GM18858 (cell line): ENCODE measurements at regions not wholly inside any gene's neighbourhood (a gene's known extent, or its start where the extent isn't known, plus 50 kb on each side); places are given as distances from the start of the nearest gene placed in this dataset.

Experiments used
- ATAC-seq: cut with Tn5 transposase; IDR thresholded peaks from one replicate; pipeline ENCODE4 v1.9.1; 2021; ENCODE audit not compliant: unreplicated experiment

DNA sequence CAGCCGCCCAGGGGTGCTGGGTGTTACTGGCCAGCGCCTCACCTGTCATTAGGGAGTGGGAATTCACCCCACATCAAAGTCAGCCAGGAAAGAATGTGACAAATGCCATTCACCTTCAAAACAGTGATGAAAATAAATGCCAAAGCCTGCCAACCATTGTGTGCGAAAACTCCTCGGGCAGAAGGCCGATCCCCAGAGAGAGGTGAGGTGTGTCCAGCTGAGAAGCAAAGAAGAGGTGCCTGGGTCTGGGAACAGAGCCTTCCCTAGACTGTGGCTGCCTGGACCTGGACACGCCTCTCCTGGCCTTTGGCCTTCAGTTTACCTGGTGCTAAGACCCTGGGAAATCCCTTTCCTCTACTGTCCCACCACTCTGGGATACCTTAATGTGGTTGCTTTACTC is 142.7 kb downstream of the CYP26B1 start:
- ATAC-seq, result no peak

DNA sequence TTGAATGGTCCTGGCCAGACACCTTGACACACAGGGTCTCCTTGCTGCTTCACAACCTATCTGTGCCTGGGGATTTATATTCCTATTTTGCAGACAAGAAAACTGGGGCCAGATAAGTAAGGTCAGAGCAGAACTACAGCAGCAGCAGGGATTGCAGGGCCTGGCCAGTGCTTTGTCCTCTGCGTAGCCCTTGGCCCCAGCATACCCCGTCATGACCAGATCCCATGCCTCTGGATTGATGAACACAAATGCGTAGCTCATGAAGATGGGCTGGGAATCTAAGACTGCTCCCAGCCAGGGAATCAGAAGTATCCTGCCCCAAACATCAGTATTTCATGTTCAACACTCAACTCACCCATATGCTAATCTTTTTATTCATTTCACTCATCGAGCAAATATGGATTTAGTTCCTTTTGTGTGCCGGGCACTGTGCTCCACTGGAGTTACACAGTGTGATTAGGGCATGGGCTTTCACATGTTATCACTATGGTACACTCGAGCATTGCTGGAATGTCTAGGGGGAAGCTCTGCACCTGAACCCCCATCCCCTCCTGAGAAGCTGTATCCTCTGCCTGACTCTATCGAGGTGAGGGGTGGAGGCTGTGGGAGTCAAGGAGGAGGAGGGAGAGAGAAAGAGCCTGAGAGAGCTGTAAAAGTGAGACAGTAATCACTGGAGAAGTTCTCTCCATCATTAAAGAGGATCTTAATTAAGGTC is 143.3 kb downstream of the CYP26B1 start:
- no peak for ATAC-seq

DNA sequence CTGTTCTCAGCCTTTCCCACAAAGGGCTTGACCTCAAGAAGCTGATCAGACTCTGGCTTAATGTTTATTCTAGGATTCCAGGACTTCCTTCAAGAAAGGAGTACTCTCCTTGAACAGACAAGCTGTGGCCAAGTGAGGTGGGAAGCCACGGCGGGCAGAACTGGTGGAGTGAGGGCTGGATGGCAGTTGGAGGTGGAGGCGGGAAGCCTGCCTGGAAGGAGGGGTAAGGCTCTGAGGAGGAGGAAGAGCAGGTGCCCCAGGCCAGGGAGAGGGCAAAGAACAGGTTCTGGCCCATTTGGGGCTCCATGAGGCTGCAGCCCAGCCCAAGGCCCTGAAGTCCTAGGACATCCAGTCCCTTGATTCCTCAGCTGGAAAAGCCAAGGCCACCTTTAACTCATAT is 143.9 kb downstream of the CYP26B1 start:
- ATAC-seq, result no peak

DNA sequence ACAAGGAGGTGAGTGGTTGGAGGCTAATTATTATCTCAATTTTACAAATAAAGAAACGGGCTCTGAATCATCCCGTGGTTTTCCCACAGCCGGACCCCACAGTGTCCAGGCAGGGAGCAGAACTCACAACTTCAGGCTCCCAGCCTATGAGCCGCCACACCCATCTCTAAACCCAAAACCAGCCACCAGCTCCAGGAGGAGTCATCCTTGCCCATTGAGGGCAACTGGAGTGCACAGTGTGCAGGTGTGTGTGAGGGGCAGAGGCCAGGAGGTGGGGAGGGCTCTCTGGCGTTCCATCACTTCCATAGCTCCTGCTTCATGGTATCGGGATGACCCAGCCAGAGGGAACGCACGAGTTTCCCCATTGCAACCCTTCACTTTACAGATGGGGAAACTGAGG is 144.5 kb downstream of the CYP26B1 start:
- no peak for ATAC-seq

DNA sequence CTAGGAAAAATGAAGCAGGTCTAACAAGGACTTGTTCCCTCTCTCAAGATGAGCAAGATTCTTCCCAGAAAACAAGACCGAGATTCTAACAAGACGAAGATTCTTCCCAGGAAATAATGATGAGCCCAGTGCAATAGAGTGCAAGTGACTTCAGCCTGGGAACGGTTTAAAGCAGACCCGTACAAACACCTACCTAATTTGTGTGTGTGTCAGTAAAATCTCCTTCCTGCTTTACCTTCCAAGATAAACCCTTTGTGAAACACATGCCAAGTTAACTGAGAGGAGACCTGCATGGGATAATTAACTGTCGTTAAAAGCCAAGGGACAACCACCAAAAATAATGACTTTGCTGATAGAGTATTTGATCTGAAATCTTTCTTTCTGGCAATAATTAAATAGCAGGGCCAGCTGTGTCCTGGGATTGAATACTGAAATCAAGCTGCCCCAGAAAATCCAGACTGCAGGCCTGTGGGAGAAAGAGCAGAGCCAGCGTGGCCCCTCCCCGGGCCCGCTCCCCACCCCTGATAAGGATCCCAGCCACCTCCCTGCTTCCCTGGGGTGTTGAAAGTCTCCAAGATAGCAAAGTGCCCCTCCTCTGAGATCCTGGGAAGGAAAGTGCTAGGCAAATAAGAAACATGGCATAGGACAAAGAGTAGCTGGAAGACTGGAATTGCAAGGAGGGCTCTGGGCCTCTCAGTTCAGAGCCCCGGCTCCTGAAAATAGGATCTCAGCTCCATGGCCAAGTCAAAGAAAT is 145.5 kb downstream of the CYP26B1 start:
- ATAC-seq, result no peak

DNA sequence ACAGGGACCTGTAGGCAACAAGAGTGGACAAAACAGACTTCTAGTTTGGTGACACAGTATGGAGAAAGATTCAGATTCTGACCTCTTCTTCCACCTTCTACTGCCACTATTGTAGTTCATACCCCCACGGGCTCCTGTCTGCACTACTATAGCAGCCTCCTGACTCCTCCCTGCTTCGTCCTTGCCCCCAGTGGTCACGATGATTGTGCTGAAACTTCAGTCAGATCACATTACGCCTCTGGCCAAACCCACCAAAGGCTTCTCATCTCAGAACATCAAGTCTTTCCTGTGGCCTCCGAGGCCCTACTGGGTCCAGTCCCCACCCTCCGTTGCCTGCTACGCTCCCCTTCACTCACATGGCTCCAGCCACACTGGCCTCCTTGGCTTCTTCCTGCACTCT is 147.6 kb downstream of the CYP26B1 start:
- no peak for ATAC-seq

DNA sequence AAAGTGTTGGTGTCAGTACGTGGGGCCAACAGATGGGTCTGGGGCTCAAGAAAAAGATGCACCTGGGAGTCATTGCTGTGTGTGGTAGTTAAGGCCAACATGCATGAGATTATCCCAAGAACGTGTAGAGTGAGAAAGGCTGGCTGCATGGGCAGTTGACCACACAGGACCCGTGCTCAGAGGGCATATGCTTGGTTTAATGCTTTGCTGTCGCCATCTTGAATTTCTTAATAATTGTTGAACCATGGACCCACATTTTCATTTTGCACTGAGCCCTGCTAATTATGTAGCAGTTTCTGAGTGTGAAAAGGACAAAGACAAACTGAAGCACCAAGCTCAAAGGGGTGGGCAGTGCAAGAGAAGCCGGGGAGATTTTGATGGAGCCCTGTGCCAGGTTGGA is 148.1 kb downstream of the CYP26B1 start:
- ATAC-seq, result no peak

DNA sequence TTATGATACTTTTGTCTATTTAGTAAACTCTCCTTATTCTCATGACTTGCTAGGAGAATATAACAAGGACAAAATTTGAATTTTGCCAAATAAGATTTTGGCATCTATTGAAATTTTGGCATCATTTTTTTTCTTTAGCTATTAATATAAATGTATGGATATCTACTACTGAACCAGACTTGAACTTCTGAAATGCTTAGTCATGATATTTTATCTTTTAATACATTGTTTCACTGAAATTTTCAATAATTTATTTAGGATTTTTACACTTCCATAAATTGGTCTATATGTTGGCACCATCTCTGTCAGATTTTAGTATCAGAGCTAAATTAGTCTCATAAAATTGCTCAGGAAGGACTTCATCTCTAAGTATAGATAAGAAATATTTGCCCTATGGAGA is 149.8 kb downstream of the CYP26B1 start:
- ATAC-seq, result no peak

DNA sequence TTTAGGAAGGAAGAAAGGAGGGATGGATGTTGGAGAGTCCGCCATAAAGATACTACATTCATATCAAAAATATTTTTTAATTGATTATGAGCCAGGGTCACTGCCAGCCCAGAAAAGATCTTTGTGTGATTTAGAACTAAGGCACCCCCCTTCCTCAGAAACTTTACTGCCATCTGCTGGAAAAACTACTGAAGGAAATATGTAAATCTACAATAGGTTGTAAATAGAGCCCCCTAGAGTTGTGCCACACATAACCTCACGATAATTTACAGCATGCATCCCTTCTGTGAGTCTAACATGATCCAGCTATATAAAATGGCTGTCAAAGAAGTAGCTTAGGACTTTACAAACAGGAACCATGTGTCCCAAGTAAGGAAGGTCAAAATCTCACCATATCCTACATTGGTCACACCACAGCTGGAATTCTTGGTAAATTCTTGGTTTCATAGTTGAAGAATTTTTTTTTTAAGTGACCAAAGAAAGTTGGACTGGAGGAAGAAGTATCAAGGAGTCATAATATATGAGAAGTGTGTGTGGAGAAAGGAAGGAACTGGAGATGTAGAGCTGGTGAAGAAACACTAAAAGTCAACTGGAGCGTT is 152.5 kb downstream of the CYP26B1 start:
- ATAC-seq, result no peak

DNA sequence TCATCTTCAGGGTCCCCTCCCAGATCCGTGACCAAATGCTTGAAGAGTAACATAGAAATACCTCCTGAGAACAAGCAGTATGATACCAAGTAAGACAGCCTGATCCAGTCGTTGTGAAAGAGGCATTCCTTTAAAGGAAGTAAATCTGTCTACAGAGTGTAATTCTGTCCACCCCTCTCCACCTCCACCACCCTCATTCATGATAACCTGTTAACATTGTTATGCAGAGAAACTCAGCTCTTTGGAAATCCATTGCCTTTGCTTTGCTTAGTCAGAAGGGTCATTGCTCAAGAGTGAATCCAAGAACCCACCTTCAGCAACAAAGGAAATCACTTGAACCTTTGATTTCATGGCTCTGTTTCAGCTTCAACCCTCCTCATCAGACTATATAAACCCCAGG is 155.6 kb downstream of the CYP26B1 start:
- no peak for ATAC-seq

DNA sequence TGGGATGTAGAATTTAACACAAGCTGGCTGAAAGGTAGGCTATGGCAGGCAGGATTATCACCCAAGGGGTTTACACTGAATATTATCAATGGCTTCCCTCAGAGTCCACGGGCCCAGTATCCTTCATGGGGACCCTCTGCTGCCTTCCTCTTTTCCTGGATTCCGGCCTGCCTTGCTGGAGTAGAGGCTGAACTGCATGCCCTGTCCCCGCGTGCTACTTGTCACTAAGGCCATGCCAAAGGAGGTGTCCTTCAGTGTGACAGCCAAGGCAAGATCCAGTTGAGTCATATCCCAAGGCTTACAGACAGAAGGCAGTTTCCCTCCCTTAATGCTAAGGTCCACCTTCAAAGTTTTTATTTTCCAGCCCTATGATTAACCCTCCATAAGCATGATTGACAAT is 156.3 kb downstream of the CYP26B1 start:
- no peak for ATAC-seq

DNA sequence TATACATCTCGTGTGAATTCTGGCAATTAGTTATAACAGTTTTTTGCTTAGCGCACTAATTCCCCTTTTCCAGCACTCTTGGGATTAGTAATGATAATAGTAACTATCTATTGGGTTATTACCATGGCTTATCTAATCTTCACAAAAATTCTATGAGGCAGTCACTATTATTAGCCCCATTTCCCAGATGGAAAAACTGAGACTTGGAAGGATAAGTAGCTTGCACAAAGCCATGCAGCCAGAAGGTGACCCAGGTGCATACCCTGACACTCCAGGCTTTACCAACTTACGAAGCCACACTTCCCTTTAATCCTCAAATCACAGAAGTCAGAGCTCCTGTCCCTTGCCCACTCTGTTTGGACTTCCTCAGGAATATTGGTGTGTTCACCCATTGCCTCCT is 156.8 kb downstream of the CYP26B1 start:
- ATAC-seq, result no peak

DNA sequence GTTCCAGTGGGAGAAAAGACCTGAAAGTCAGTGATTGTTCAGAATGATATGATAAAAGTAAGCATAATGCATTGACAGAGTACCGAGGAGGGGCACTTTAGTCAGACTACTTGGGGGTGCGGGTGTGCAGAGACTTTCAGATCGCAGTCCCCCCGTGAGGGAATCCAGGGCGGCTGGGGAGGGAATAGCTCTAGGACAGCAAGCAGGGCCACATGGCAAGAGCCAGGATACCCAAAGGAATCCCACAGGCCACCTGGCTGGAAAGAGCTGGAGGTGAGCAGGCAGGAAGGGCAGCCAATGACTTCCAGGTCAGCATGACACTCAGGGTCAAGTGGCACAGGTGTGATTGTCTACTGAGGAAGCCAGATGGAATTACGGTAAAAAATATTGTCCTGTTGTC is 157.5 kb downstream of the CYP26B1 start:
- ATAC-seq, result no peak

DNA sequence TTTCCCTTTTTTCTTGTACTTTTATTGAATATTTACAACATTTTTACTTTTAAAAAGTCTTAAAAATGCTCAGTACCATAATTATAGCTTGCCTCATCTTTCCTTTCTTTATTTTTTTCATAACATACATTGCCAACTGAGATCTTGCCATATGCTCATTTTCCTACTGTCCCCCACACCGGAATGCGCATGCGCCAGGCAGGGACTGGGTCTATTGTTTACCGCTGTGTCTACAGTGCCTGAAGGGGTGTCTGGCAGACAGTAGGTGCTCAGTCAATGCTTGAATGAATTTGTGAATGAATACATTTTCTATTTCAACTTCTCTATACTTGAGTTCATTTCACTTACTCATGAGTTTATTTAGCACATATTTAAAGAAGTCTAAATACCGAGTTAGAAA is 158.0 kb downstream of the CYP26B1 start:
- no peak for ATAC-seq

DNA sequence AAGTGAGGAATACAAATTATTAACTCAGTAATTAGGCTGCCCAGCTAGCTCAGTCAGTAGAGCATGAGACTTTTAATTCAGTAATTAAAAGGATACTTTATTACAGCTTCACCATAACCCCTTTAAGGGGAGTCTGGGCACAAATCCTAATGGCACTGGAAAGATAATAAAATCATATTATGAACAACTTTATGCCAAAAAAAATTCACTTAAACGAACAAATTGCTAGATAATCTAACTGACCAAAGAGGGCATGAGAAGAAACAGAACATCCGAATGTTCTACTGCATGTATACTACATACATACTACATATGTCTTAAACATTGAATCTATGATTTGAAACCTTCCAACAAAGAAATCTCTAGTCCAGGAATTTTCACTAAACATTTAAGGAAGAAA is 159.5 kb downstream of the CYP26B1 start:
- ATAC-seq, result no peak

DNA sequence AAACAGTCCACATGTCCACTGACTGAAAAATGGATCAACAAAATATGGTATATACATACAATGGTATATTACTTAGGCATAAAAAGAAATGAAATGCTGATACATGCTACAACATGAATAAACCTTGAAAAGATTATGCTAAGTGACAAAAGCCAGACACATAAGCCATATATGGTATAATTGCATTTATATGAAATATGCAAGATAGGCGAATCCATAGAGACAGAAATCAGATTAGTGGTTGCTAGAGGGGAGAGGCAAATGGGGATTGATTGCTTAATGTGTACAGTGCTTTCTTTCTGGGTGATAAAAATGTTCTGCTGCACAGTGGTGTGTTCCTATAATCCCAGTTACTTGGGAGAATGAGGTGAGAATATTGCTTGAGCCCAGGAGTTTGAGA is 171.0 kb downstream of the CYP26B1 start:
- ATAC-seq, result no peak

DNA sequence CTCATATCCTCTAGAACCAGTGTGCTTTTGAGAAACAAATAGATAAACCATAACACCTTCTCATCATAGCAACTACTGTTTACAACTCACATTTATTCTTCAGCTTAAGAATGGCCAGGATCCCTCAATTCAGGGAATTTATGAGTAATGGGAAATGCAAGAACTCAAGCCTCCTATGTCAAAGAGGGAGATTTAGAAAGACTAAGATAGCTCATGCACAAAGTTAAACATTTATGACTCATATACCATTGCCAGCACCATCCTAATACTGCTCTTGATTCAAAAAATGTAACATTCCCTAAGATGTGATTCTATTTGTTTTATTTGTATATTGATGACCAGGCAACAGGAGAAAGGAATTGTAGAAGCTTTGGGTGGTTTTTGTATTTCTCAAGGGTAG is 172.8 kb downstream of the CYP26B1 start:
- ATAC-seq, result no peak

DNA sequence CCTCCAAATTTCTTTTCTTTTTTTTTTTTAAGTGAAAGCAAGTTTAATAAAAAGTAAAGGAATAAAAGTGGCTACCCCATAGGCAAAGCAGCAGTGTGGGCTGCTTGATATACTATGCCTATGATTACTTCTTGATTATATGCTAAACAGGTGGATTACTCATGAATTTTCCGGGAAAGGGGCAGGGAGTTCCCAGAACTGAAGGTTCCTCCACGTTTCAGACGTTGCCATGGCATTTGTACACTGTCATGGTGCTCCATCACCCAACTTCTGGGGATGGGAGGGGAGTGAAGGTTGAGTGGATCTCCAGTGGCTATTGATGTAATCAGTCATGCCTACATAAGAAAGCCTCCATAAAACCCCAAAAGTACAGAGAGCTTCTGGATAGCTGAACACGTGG is 176.2 kb downstream of the CYP26B1 start:
- ATAC-seq, result no peak

DNA sequence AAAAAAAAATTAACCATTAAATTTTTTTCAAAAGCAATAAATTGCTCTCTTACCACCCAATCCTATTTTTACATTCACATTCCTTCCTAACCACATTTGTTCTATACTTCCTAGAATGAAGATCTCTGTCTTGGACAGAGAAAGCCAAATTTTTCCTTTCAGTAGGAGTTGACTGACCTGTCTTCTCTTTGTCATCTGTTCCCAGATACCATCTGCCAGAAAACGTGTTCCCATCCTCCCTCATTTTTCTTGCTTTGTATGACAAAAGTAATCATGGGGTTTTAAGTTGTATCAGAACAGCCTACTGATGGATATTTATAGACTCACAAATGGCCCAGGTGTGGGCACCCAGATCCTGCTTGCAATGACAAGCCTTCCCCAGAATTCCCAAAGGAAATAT is 182.1 kb downstream of the CYP26B1 start:
- no peak for ATAC-seq

DNA sequence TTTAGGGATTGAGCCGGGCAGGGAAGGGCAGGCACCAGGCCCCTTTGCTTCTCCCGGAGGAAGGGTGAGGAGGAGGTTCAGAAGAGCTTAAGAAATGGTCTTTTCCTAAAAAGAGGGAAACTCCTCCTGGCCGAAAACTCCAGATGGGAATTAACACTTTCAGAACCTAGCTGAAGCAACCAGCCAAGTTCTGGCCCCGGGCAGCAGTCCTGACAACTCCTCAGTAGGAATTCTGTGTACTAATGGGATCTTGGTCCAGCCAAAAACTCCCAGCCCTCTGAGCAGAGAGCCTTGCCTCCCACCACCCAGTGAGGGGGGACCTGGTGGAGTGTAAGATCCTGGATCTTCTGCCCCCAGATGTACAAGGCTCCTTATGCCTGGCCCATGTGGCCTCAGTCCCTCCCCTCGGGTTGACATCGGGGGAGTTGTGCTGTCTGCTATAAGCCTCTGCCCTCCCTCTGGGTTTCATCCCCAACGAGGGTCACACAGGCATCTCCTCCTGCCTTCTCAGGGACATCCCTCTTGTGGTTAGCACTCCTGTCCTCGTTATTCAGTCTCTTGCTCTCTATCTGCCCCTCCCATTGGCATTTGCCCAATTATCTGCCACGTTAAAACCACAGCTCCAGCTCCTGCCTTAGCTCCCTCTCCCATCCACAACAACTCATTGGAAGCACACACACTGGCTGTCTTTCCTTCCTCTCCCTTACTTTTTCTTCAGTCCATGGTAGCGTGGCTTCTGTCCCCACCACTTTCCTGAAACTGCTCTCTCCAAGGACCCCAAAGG is 184.6 kb downstream of the CYP26B1 start:
- no peak for ATAC-seq

DNA sequence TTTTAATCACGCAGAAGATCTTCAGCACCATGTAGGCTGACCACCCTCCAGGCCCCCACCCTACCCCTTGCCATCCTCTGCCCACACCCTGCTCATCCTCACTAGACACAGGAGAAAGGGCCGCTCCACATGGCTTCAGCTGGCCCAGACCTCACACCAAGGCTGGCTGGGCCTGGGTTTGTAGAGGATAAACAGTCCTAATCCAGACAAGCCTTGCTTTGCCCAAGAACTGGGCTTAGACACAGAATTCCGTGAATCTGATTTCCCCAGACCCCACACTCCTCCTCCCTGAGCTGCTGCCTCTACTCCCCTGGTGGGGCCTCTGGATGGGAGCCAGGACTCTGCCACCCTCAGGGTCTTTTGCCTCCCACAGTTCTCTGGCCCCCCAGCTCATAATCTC is 185.3 kb downstream of the CYP26B1 start:
- no peak for ATAC-seq
